ENCODE measurements at regions not wholly inside any gene's neighbourhood (a gene's known extent, or its start where the extent isn't known, plus 50 kb on each side); places are given as distances from the start of the nearest gene placed in this dataset.

DNA sequence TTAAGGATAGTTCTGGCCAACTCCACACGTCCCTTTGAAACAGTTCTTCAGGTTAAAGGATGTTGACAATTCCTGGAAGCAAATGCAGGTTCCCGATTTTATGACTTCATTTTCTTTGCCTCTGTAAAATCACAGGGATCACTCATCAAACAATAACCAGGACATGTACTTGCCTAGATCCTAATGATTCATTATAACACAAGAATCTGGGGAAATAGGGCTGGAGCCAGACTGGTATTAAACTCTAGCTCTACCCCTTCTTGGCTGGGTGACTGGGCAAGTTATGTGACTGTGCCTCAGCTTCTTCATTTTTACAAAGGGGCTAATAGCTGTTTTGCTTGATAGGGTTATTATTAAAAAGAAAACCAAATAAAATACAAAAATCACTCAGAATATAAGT, 56.0 kb upstream of the KCND2 start:
- Mint-ChIP-seq H3K27ac (no peak overlapping the region), H3K27me3 (no peaks in the 10 kb centered on the region), H3K36me3 (ENCODE audit: insufficient read depth) (no peaks in the 10 kb centered on the region), H3K9me3 (ENCODE audit: low read depth) (no peaks in the 10 kb centered on the region), H3K4me1 (ENCODE audit: low read depth) (no peaks in the 10 kb centered on the region), H3K4me3 (ENCODE audit: low read depth) (no peak overlapping the region)
- TF ChIP-seq CTCF (IDR thresholded peaks at IDR 0.05; ENCODE audit: unreplicated experiment): no peak
- no peak for DNase-seq (ENCODE audit: low spot score, unreplicated experiment)

DNA sequence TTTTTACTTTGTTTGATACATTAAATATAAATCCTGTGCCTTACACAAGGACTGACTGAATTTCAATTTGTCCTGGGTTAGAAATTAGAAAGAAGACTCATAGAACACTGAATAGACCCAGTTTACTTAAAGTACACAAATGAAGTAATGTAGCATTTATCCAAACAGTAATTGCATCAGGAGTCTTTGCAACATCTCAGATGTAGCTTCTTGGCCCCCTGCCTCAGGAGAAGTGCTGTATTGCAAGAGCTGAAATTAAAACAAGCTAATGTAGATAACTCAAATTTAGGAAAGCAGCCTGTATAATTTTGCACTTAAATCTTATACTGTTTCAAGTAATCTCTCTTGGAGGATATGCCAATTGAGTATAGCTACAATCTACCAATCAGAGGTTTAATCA, 54.3 kb upstream of the KCND2 start:
- TF ChIP-seq CTCF (IDR thresholded peaks at IDR 0.05; ENCODE audit: unreplicated experiment): no peak
- DNase-seq (ENCODE audit: low spot score, unreplicated experiment): no peak
- H3K36me3 Mint-ChIP-seq (ENCODE audit: insufficient read depth): no peaks in the 10 kb centered on the region
- no peaks in the 10 kb centered on the region for H3K9me3 Mint-ChIP-seq (ENCODE audit: low read depth)
- H3K27ac Mint-ChIP-seq: no peak overlapping the region
- no peaks in the 10 kb centered on the region for H3K4me1 Mint-ChIP-seq (ENCODE audit: low read depth)
- no peaks in the 10 kb centered on the region for H3K27me3 Mint-ChIP-seq
- no peak overlapping the region for H3K4me3 Mint-ChIP-seq (ENCODE audit: low read depth)

DNA sequence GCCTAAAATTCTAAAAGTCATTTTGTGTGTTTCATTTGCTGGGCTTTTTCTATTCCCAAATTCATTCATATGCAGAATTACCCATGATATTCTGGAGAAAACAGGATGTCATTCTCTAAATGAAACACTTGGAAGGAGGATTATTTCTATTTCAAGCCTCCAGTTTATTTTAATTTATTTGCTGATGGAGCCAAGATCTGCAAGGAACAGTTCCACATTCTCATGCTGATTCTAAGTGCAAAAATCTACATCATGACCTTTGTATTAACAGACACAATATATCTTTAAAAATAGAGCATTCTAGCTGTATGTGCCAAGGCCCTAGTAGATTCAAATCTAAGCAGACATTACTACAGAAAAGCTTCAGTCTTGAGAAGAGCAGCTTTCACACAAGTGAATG, 51.3 kb upstream of the KCND2 start:
- no peaks in the 10 kb centered on the region for H3K27me3 Mint-ChIP-seq
- no peak for DNase-seq (ENCODE audit: low spot score, unreplicated experiment)
- H3K36me3 Mint-ChIP-seq (ENCODE audit: insufficient read depth): no peaks in the 10 kb centered on the region
- no peak for TF ChIP-seq CTCF (IDR thresholded peaks at IDR 0.05; ENCODE audit: unreplicated experiment)
- H3K27ac Mint-ChIP-seq: no peak overlapping the region
- H3K9me3 Mint-ChIP-seq (ENCODE audit: low read depth): no peaks in the 10 kb centered on the region
- no peaks in the 10 kb centered on the region for H3K4me1 Mint-ChIP-seq (ENCODE audit: low read depth)
- no peak overlapping the region for H3K4me3 Mint-ChIP-seq (ENCODE audit: low read depth)
